Bronchial epithelial cell (primary cell): ENCODE measurements at regions not wholly inside any gene's neighbourhood (a gene's known extent, or its start where the extent isn't known, plus 50 kb on each side); places are given as distances from the start of the nearest gene placed in this dataset.
A peak's percentile ranks its signal among the peaks of the same experiment; 100 is the strongest.

Source experiments
- DNase-seq: peaks from one replicate; pipeline ENCODE4 v3.0.0-alpha.2; 2010; ENCODE audit warnings: low read depth
- FAIRE-seq: peaks from 2 replicates; lab custom pipeline; 2011; peaks lifted over from hg19 to GRCh38; lab: Jason Lieb, UNC
- H3K27me3 ChIP-seq: 2 replicates; pipeline ENCODE4 v1.5.1; 2011; ENCODE audit warnings: low read length; ENCODE audit not compliant: control insufficient read depth, insufficient read depth
- H3K36me3 ChIP-seq: 2 replicates; pipeline ENCODE4 v1.5.1; 2011; ENCODE audit warnings: low read length; ENCODE audit not compliant: control insufficient read depth, insufficient read depth
- H3K4me3 ChIP-seq: 2 replicates; pipeline ENCODE4 v1.5.1; 2011; ENCODE audit warnings: mild to moderate bottlenecking, low read depth, low read length, control low read depth
- TF ChIP-seq, protein P1 (sequence below): IDR thresholded peaks from 2 replicates; pipeline ENCODE4 v1.5.1; 2011; ENCODE audit warnings: mild to moderate bottlenecking, moderate library complexity, low read length, control low read depth, inconsistent platforms; ENCODE audit not compliant: insufficient read depth, severe bottlenecking

DNA sequence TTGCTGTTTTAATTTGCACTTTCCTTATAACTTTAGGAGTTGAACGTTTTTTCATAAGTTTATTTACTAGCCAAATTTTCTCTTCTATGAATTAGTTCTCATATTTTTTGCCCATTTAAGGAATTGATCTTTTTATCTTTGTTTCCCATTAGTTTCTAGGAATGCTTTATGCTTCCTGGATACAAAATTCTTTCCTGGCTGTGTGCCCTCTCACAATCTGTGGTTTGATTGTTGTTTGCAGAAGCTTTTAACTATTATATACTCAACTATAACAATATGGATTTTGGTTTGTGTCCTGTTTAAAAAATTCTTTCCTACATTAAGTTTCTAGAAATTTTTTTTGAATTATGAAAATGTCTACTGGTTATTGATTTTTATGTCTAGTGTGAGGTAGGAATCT is 206.3 kb downstream of the CSNK1G3 start:
- no peak for FAIRE-seq

DNA sequence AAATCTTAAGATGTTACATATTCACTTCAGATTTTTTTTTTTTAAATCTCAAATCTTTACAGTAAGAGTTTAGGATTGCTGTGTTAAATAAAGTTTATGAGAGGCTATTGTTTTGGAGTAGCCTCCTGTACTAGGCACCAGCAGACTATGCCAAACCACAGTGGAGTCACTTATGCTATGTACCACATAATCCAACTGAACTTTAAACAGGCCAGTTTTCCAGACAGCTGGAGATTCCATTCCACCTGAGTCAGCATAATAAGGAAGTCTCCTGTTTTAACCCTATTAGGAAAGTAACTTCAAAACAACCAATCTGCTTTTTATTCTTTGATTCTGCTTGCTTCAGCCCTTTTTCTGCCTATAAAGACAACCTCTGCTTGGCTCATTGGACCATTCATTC is 205.2 kb downstream of the CSNK1G3 start:
- no peak for FAIRE-seq
- Histone ChIP-seq H3K27me3 (no peaks in the 10 kb centered on the region), H3K36me3 (no peaks in the 10 kb centered on the region), H3K4me3 (no peak overlapping the region)
- TF ChIP-seq, protein P1, sequence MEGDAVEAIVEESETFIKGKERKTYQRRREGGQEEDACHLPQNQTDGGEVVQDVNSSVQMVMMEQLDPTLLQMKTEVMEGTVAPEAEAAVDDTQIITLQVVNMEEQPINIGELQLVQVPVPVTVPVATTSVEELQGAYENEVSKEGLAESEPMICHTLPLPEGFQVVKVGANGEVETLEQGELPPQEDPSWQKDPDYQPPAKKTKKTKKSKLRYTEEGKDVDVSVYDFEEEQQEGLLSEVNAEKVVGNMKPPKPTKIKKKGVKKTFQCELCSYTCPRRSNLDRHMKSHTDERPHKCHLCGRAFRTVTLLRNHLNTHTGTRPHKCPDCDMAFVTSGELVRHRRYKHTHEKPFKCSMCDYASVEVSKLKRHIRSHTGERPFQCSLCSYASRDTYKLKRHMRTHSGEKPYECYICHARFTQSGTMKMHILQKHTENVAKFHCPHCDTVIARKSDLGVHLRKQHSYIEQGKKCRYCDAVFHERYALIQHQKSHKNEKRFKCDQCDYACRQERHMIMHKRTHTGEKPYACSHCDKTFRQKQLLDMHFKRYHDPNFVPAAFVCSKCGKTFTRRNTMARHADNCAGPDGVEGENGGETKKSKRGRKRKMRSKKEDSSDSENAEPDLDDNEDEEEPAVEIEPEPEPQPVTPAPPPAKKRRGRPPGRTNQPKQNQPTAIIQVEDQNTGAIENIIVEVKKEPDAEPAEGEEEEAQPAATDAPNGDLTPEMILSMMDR: no peak
- DNase-seq: no peak

More for the DNA sequence above, 206.3 kb downstream of the CSNK1G3 start:
- H3K27me3 ChIP-seq: no peaks in the 10 kb centered on the region
- no peak overlapping the region for H3K4me3 ChIP-seq
- no peak for DNase-seq
- no peaks in the 10 kb centered on the region for H3K36me3 ChIP-seq
- TF ChIP-seq, protein P1: no peak

DNA sequence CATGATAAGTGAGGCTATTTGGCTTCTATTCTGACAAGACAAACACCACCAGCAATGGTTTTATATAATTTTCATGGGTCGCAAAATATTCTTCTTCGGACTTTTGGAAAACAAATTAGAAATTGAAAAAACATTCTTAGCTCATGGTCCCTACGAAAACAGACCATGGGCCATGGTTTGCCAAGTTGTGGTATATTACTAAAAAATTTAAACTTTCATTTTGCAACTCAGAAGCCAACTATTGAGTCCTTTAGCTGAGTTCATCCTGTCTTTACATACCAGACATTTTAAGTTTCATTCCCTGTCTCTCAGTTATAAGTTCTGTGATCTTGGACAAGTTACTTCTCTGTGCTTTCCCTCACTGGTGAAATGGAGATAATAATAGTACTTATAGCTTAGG is 198.1 kb downstream of the CSNK1G3 start:
- TF ChIP-seq, protein P1: no peak
- no peaks in the 10 kb centered on the region for H3K36me3 ChIP-seq
- H3K4me3 ChIP-seq: no peak overlapping the region
- FAIRE-seq: no peak
- DNase-seq: no peak
- H3K27me3 ChIP-seq: no peaks in the 10 kb centered on the region

DNA sequence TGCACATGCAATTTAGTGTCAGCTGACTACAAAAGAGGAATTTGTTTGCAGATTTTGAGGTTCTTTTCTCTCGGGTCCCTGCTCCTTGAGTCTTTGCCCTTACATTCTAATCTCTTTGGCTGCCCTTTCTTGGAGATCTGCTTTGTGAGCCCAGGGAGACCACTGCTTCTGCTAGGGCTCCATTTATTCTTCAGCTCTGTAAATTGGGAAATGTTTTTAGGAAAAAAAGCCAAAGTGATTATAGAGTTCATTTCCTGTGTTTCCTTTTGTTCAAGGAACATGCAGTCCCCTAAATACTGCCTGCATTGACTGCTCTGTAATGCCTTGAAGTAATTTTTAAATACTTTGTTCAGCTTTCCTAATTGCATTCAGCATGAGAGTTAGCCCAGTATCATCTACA is 197.4 kb downstream of the CSNK1G3 start:
- TF ChIP-seq, protein P1: no peak
- FAIRE-seq: no peak
- Histone ChIP-seq H3K36me3 (no peaks in the 10 kb centered on the region), H3K4me3 (no peak overlapping the region), H3K27me3 (no peaks in the 10 kb centered on the region)
- no peak for DNase-seq

DNA sequence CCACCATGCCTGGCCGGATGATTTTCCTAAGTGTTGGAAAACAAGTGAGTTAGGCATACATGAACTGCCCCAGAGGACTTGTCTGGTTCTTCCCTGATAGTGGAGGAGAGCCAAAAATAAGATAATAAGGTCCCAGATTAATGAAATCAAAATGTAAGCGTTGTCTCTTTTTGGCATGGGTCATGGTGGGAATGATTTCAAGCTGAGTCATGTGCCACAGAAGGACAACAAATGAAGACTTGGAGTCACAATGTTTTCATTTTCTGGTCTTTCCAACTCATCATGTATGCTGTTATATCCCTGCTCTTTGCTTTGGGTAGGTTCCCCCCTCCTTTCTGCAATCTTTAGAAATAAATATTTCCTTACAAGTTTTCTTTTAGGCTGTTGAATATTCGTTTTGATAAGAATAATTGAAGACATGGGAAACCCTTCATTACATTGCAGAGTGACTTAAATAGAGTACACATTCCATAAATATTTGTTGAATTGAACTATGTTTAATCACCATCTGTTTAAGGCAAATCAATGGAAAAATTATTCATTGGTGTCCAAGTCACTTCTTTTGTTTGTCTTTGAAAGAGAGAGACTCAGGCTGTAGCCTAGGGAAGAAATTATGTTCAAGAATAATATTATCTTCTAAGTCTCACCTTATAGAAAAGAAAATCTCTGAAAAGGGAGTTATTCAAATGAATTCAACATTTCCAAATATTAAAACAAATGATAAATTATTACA is 196.3 kb downstream of the CSNK1G3 start:
- Histone ChIP-seq H3K4me3 (no peak overlapping the region), H3K27me3 (no peaks in the 10 kb centered on the region), H3K36me3 (no peaks in the 10 kb centered on the region)
- no peak for FAIRE-seq
- peak; percentile 39 for DNase-seq
- TF ChIP-seq, protein P1: no peak

DNA sequence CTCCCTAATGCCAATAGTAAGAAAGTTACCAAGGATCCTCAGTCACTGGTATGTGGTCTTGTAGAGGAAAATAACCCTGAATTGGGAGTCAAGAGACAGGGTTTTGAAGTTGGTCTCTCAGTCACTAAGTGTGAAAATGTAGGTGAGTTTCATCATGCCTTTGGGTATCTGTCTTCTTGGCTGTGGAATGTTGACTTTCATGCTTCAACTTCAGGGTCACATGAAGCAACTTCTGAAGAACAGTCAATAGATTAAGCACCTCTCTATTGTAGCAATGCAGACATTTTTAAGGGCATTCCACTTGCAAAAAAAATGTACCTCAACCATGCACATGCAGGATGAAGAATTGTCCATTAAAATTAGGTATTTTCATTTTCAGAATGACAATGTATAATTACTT is 194.6 kb downstream of the CSNK1G3 start:
- Histone ChIP-seq H3K4me3 (no peak overlapping the region), H3K36me3 (no peaks in the 10 kb centered on the region), H3K27me3 (no peaks in the 10 kb centered on the region)
- TF ChIP-seq, protein P1: no peak
- no peak for FAIRE-seq
- DNase-seq: no peak
